ENCODE measurements at regions not wholly inside any gene's neighbourhood (a gene's known extent, or its start where the extent isn't known, plus 50 kb on each side); places are given as distances from the start of the nearest gene placed in this dataset.
"Not testable (repeated sequence)": the region's sequence is repeated elsewhere in the genome, so short reads cannot be mapped to it uniquely, and the experiment has no call there.

DNA sequence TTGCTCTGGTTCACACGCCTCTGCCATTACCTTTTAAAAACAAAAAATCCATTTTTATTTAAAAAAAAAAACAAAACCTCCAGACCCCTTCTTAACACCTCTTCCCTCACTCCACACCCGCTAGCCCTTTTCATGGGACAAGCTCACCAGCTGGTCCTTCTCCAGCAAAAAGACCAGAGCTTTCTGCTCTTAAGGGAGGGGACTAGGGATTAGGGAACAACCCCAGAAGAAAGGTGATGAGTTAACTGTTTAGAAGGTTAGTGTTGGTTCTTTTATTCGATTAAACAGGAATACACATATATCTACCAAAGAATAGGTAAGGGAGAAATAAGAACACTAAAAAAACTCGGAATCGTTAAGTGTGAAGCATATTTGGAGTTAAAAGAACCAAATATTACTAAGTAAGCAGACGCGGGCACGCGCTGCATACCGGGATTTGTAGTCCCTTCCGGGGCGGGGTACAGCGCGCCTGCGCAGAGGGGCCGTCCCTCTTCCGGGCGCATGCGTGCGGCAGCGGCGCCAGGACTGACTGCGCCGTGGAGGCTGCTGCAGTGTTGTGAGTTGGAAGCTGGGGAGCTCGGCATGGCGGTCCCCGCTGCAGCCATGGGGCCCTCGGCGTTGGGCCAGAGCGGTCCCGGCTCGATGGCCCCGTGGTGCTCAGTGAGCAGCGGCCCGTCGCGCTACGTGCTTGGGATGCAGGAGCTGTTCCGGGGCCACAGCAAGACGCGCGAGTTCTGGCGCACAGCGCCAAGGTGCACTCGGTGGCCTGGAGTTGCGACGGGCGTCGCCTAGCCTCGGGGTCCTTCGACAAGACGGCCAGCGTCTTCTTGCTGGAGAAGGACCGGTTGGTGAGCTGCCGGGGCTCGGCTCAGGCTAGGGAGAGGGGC lies 92.6 kb upstream of the FAM153A start:
- not testable (repeated sequence) for FAIRE-seq; DNase-seq (ENCODE audit: low spot score in 2 of 2)

DNA sequence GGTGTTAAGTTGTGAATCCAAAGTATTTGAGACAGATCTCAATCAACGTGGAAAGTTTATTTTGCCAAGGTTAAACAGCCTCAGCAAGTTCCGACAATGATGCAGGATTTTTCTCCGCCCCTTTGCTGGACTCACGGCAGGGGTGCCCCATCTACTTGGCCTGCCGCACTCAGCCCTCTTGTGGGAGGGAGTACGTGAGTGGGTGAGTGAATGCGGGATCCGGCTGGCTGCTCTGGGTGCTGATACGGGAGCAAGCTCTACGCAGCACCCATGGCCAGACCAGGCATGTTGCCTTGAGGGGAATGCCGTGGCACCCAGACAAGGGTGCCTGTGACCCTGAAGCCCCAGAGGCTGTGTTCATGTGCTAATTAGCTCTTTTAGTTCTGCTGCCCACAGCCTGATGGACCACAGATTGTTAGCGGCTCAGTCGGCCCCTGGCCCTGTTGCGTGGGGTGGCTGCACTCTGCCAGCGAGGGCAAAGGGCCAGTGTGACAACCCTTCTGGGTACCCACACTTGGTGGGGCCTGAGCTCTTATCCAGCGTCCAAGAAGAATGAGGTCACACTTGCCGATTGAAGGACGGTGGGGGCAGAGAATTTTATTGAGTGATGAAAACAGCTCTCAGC lies 81.2 kb upstream of the FAM153A start:
- DNase-seq (ENCODE audit: low spot score in 2 of 2); FAIRE-seq: not testable (repeated sequence)

DNA sequence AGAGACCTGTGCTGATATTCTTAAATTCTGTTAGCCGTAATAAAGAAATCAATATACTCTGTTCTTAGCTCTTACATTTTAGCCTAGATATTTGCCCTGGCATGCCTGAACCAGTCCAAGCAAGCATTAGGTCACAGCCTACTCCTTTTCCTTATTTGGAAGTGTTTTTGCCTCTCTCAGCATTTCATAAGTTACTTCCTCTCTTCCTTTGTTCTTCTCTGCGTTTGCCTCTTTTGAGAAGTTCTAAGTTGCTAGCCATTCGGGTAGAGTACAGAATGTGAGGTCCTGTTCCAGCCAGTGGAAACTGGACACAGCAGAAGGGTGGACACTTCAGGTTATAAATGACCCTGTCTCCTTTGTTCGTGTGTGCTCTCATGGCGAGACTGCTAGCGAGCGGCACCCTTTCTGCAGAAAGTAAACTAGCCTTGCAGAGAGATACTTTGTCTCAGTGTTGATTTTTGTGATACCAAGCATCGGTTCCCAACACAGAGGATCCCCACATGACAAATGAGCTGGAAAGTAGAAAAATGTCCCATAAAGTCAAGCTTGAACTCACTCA lies 75.0 kb upstream of the FAM153A start:
- not testable (repeated sequence) for DNase-seq (ENCODE audit: low spot score in 2 of 2); FAIRE-seq

DNA sequence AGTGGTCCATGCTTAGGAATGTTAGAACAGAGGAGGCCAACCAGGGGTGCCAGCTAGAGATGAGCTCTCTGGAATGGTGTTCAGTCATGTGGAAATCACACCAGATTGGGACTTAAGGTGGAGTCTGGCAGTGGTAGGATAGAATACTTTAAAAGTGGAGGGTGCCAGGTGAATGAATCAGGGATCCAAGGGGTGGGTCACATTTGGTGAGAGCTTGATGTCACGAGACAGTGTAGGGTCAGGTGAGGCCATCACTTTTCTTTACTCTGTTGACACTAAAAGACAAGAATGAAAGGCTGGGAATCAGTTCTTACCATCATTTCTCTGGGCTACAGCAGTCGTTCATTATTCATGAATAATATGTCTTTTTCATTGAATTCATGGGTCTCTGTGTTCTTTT lies 73.8 kb upstream of the FAM153A start:
- FAIRE-seq = not testable (repeated sequence)

DNA sequence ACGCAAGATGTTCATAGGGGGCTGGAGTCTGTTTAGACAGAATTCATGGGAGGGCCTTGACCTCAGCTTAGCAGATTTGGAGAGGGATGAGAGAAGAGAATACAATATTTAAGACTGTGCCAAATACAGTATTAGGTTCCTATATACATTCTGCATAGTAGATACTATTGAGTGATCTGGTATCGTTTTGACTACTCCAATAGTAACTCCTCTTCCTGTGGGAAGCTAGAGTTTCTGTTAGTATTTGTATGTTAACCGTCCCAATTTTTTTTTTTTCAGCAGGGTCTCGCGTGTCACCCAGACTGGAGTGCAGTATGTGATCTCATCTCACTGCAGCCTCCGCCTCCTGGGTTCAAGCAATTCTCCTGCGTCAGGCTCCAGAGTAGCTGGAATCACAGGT lies 65.2 kb upstream of the FAM153A start:
- FAIRE-seq; DNase-seq (ENCODE audit: low spot score in 2 of 2): not testable (repeated sequence)

More for the DNA sequence above, 73.8 kb upstream of the FAM153A start:
- DNase-seq (ENCODE audit: low spot score in 2 of 2) = not testable (repeated sequence)

DNA sequence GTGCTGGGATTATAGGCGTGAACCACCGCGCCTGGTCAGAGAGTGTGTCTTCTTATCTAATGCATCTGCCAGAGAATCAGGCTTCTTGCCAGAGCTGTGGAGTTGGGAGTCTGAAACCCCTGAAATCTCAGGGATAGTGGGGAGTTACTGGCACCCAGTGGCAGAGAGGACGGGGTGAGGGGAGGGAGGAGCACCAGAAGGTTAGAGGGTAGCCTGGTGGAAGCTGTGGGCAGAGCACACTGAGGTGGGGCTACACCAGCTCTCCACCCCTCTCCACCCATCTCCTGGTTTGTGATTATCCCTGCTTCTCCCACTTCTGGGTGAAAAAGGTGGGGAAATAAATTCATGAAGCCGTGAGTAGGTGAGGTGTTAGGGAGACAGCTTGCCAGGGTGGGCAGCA lies 63.9 kb upstream of the FAM153A start:
- not testable (repeated sequence) for DNase-seq (ENCODE audit: low spot score in 2 of 2); FAIRE-seq

DNA sequence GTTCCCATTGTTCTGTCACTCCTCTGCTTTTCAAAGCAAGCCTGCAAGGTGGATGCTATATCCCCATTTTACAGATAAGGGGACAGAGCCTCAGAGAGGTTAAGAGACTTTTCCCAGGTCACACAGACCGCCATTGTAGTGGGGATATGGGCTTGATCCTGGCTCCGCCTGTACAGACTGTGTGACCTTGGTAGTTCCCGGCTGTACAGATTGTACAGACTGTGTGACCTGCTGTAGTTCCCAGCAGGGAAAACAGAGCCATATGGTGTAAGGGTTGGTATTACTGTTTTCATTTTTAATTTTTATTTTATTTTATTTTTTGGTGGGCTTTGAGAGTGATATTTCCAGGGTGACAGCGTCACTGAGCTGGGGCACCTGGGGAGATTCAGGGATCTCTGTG lies 63.2 kb upstream of the FAM153A start:
- FAIRE-seq; DNase-seq (ENCODE audit: low spot score in 2 of 2): not testable (repeated sequence)

DNA sequence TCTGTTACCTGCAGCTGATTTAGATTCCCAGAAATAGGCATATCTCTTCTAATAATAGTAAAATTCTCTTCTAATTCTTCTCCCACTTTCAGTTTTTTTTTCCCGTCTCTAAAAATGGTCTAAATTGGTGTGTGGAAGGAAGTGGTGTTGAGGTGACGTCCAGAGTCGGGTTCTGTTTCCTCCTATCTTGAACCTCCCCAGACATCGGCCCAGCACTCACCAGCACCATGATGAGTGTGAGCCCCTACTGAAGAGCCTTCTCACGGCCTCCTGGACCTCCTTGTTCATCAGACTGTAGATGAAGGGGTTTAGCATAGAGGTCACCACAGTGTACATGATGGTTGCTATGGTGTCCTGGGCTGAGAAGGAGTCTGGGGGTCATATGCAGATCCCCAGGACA lies 53.5 kb upstream of the FAM153A start:
- not testable (repeated sequence) for FAIRE-seq; DNase-seq (ENCODE audit: low spot score in 2 of 2)
